GM12865 (cell line): ENCODE measurements at regions not wholly inside any gene's neighbourhood (a gene's known extent, or its start where the extent isn't known, plus 50 kb on each side); places are given as distances from the start of the nearest gene placed in this dataset.

ENCODE experiments used
- DNase-seq: peaks from one replicate; pipeline ENCODE4 v3.0.0; 2010; ENCODE audit warnings: low read depth
- H3K4me3 ChIP-seq: 2 replicates; pipeline ENCODE4 v1.5.1; 2011; ENCODE audit warnings: mild to moderate bottlenecking, low read depth, low read length, control low read depth
- CTCF ChIP-seq: IDR thresholded peaks from 2 replicates; pipeline ENCODE4 v1.5.1; 2011; ENCODE audit warnings: low read length, control low read depth, low read depth, inconsistent platforms; ENCODE audit not compliant: insufficient read depth; ENCODE audit errors: missing control alignments

- no peak overlapping the region for H3K4me3 ChIP-seq
- no peak for TF ChIP-seq CTCF
- no peak for DNase-seq
These were observed 177.2 kb upstream of the POC5 start for GRCh38 chr5:75894482-75894881.

DNA sequence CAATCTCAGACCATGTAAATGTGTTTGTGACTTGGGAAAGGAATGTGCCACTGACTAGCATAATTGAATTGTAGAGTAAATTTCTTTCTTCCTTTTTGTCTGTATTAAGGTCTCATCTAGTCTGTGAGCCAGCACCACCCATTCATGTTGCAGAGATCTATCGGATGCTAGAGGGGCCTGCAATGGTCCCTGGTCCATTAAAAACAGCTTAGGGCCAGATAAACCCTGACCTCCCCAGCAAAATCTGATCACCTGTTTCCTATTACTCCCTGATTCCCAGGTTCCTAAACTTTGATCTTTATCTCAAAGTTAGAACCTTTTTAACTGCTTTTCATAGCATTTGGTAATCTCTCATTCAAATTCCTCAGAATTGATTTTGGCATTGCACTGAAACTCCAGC lies 174.5 kb upstream of the POC5 start:
- DNase-seq = no peak
- no peak for TF ChIP-seq CTCF
- H3K4me3 ChIP-seq = no peak overlapping the region

DNA sequence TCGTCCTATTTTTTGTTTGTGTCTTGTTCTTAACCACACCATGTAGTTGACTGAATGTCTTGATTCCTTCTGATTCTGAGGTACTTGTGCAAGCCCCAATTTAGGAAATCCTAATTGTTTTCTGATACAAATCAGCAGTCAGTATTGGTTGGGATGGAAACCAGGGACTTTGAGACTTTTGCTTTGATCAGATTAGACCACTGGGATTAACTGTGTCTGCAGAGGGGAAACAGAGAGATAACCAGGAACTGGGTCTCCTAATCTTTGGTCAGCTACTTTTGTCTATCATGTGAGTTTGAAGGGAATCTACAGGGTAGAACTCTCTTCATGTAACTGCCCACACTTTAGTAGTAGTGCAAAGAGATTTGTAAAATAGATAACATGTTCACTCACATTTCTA lies 173.8 kb upstream of the POC5 start:
- DNase-seq = no peak
- no peak for TF ChIP-seq CTCF
- no peak overlapping the region for H3K4me3 ChIP-seq

GRCh38 chr5:75890546-75890945 lies 173.3 kb upstream of the POC5 start:
- no peak overlapping the region for H3K4me3 ChIP-seq
- DNase-seq = no peak
- no peak for TF ChIP-seq CTCF

GRCh38 chr5:75886706-75887105 lies 169.5 kb upstream of the POC5 start:
- H3K4me3 ChIP-seq = no peak overlapping the region
- no peak for DNase-seq
- TF ChIP-seq CTCF = no peak

GRCh38 chr5:75885849-75886596 lies 168.8 kb upstream of the POC5 start:
- H3K4me3 ChIP-seq = no peak overlapping the region
- peak; percentile 62 for TF ChIP-seq CTCF
- peak; percentile 34 for DNase-seq

DNA sequence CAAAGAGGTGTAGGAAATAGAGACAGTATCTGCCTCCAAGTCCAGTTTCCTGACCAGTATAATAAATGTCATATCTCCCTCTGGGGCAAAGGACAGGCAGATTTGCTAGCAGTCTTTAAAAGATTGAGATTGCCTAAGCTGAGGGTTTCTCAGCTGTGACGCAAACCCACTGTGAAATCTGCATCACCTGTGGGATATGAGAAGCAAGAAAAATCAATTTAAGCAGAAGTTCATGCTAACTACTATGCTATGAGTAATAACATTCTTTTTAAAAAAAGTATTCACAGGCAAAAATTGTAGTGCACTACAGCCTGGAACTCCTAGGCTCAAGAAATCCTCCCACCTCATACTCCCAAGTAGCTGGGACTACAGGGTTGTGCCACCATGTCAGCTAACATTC lies 168.1 kb upstream of the POC5 start:
- H3K4me3 ChIP-seq = no peak overlapping the region
- no peak for TF ChIP-seq CTCF

More for the DNA sequence above, 168.1 kb upstream of the POC5 start:
- DNase-seq = no peak
